GM21390 (cell line): ENCODE measurements at regions not wholly inside any gene's neighbourhood (a gene's known extent, or its start where the extent isn't known, plus 50 kb on each side); places are given as distances from the start of the nearest gene placed in this dataset.

ENCODE experiments used
- ATAC-seq: cut with Tn5 transposase; IDR thresholded peaks from one replicate; pipeline ENCODE4 v1.9.1; 2021; ENCODE audit not compliant: unreplicated experiment

- no peak for ATAC-seq
These were observed 381.4 kb downstream of the PLPP3 start for GRCh38 chr1:56197946-56198345.

GRCh38 chr1:56196839-56197238 lies 382.5 kb downstream of the PLPP3 start:
- ATAC-seq: no peak

- no peak for ATAC-seq
These were observed 384.6 kb downstream of the PLPP3 start for GRCh38 chr1:56194701-56195300.

GRCh38 chr1:56193656-56194055 lies 385.7 kb downstream of the PLPP3 start:
- no peak for ATAC-seq

- no peak for ATAC-seq
These were observed 388.0 kb downstream of the PLPP3 start for GRCh38 chr1:56191369-56191768.

- no peak for ATAC-seq
These were observed 388.5 kb downstream of the PLPP3 start for GRCh38 chr1:56190806-56191365.

- ATAC-seq: no peak
These were observed 389.2 kb downstream of the PLPP3 start for GRCh38 chr1:56189946-56190805.

GRCh38 chr1:56189454-56189853 lies 389.9 kb downstream of the PLPP3 start:
- no peak for ATAC-seq

- ATAC-seq: no peak
These were observed 390.5 kb downstream of the PLPP3 start for GRCh38 chr1:56188855-56189254.

GRCh38 chr1:56188221-56188620 lies 391.1 kb downstream of the PLPP3 start:
- no peak for ATAC-seq

- ATAC-seq: no peak
These were observed 392.0 kb downstream of the PLPP3 start for GRCh38 chr1:56187405-56187804.

GRCh38 chr1:56185493-56185892 lies 393.9 kb downstream of the PLPP3 start:
- no peak for ATAC-seq

GRCh38 chr1:56183151-56183550 lies 396.2 kb downstream of the PLPP3 start:
- ATAC-seq: no peak

- ATAC-seq: no peak
These were observed 398.7 kb downstream of the PLPP3 start for GRCh38 chr1:56180520-56181190.

GRCh38 chr1:56179543-56179942 lies 399.8 kb downstream of the PLPP3 start:
- no peak for ATAC-seq

GRCh38 chr1:56175211-56175610 lies 404.2 kb downstream of the PLPP3 start:
- ATAC-seq: no peak

GRCh38 chr1:56174176-56174885 lies 405.0 kb downstream of the PLPP3 start:
- no peak for ATAC-seq

- ATAC-seq: no peak
These were observed 405.6 kb downstream of the PLPP3 start for GRCh38 chr1:56173736-56174135.

- ATAC-seq: no peak
These were observed 407.7 kb downstream of the PLPP3 start for GRCh38 chr1:56171670-56172069.

- ATAC-seq: no peak
These were observed 408.5 kb downstream of the PLPP3 start for GRCh38 chr1:56170784-56171320.

- ATAC-seq: no peak
These were observed 409.5 kb downstream of the PLPP3 start for GRCh38 chr1:56169856-56170255.
